Astrocyte (in vitro differentiated cells and primary cell): ENCODE measurements at regions not wholly inside any gene's neighbourhood (a gene's known extent, or its start where the extent isn't known, plus 50 kb on each side); places are given as distances from the start of the nearest gene placed in this dataset.

ENCODE experiments used
- EZH2 ChIP-seq: IDR thresholded peaks from 2 replicates; pipeline ENCODE4 v1.6.1; 2012; ENCODE audit warnings: mild to moderate bottlenecking, low read length, inconsistent platforms; ENCODE audit not compliant: insufficient read depth
- TF ChIP-seq, protein P1 (sequence below): IDR thresholded peaks from 2 replicates; pipeline ENCODE4 v1.5.1; 2011; ENCODE audit warnings: low read depth, mild to moderate bottlenecking, inconsistent platforms, low read length, moderate library complexity; ENCODE audit not compliant: insufficient read depth

DNA sequence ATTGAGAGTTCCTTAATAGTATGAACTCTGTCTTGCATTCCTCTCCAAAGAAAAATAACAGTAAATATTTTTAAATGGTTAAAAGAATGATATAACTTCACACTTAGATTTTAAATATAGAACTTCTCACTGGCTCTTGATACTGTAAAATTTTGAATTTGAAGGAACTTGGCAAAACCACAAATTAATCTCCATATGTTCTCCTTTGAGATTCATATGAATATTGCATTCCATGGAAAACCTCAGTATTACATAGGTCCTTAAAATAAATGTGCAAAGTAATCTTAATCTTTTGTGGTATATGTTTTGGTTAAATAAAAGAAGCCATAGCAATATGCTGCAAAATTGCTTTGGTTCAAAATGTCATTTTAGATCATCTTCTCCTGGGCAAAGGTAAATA lies 1137.6 kb upstream of the LRRTM3 start:
- TF ChIP-seq, protein P1, sequence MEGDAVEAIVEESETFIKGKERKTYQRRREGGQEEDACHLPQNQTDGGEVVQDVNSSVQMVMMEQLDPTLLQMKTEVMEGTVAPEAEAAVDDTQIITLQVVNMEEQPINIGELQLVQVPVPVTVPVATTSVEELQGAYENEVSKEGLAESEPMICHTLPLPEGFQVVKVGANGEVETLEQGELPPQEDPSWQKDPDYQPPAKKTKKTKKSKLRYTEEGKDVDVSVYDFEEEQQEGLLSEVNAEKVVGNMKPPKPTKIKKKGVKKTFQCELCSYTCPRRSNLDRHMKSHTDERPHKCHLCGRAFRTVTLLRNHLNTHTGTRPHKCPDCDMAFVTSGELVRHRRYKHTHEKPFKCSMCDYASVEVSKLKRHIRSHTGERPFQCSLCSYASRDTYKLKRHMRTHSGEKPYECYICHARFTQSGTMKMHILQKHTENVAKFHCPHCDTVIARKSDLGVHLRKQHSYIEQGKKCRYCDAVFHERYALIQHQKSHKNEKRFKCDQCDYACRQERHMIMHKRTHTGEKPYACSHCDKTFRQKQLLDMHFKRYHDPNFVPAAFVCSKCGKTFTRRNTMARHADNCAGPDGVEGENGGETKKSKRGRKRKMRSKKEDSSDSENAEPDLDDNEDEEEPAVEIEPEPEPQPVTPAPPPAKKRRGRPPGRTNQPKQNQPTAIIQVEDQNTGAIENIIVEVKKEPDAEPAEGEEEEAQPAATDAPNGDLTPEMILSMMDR, result no peak
- no peak for TF ChIP-seq EZH2
